ENCODE measurements at regions not wholly inside any gene's neighbourhood (a gene's known extent, or its start where the extent isn't known, plus 50 kb on each side); places are given as distances from the start of the nearest gene placed in this dataset.

GRCh38 chr2:40020997-40021396, 241.9 kb upstream of the THUMPD2 start:
- no peak for TF ChIP-seq POLR2AphosphoS5 (IDR thresholded peaks at IDR 0.05; ENCODE audit: low read depth, low read length)
- TF ChIP-seq TAF1 (IDR thresholded peaks at IDR 0.05; ENCODE audit: borderline replicate concordance, insufficient read depth, low read length): no peak
- TF ChIP-seq, protein P1, sequence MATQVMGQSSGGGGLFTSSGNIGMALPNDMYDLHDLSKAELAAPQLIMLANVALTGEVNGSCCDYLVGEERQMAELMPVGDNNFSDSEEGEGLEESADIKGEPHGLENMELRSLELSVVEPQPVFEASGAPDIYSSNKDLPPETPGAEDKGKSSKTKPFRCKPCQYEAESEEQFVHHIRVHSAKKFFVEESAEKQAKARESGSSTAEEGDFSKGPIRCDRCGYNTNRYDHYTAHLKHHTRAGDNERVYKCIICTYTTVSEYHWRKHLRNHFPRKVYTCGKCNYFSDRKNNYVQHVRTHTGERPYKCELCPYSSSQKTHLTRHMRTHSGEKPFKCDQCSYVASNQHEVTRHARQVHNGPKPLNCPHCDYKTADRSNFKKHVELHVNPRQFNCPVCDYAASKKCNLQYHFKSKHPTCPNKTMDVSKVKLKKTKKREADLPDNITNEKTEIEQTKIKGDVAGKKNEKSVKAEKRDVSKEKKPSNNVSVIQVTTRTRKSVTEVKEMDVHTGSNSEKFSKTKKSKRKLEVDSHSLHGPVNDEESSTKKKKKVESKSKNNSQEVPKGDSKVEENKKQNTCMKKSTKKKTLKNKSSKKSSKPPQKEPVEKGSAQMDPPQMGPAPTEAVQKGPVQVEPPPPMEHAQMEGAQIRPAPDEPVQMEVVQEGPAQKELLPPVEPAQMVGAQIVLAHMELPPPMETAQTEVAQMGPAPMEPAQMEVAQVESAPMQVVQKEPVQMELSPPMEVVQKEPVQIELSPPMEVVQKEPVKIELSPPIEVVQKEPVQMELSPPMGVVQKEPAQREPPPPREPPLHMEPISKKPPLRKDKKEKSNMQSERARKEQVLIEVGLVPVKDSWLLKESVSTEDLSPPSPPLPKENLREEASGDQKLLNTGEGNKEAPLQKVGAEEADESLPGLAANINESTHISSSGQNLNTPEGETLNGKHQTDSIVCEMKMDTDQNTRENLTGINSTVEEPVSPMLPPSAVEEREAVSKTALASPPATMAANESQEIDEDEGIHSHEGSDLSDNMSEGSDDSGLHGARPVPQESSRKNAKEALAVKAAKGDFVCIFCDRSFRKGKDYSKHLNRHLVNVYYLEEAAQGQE (IDR thresholded peaks at IDR 0.05; ENCODE audit: insufficient read depth in 1 of 2, low read depth in 2 of 2, low read length in 2 of 2): no peak
- no peak for TF ChIP-seq SIN3A (IDR thresholded peaks at IDR 0.05; ENCODE audit: borderline replicate concordance, insufficient read depth, low read length)
- TF ChIP-seq FOXP2 (optimal IDR thresholded peaks at IDR 0.05; ENCODE audit: borderline replicate concordance, extremely low read depth, extremely low read length, insufficient read depth): no peak
